SW480 (cell line): ENCODE measurements at regions not wholly inside any gene's neighbourhood (a gene's known extent, or its start where the extent isn't known, plus 50 kb on each side); places are given as distances from the start of the nearest gene placed in this dataset.
"Not testable (repeated sequence)": the region's sequence is repeated elsewhere in the genome, so short reads cannot be mapped to it uniquely, and the experiment has no call there.

ENCODE experiments used
- DNase-seq: peaks from one replicate; pipeline ENCODE4 v3.0.0-alpha.2; 2016; ENCODE audit warnings: low spot score

- DNase-seq, result no peak
These were observed 50.1 kb upstream of the BCL6 start for GRCh38 chr3:187795207-187795960.

GRCh38 chr3:187798126-187798525, 52.9 kb upstream of the BCL6 start:
- DNase-seq, result no peak

GRCh38 chr3:187798531-187799530, 53.6 kb upstream of the BCL6 start:
- no peak for DNase-seq

GRCh38 chr3:187799942-187800641, 54.8 kb upstream of the BCL6 start:
- no peak for DNase-seq

GRCh38 chr3:187801152-187801551, 55.9 kb upstream of the BCL6 start:
- DNase-seq, result no peak

GRCh38 chr3:187802203-187802927, 57.1 kb upstream of the BCL6 start:
- no peak for DNase-seq

GRCh38 chr3:187802928-187803259, 57.6 kb upstream of the BCL6 start:
- no peak for DNase-seq

GRCh38 chr3:187804120-187804744, 59.0 kb upstream of the BCL6 start:
- no peak for DNase-seq

GRCh38 chr3:187804745-187805121, 59.5 kb upstream of the BCL6 start:
- no peak for DNase-seq

- no peak for DNase-seq
These were observed 60.5 kb upstream of the BCL6 start for GRCh38 chr3:187805774-187806173.

- no peak for DNase-seq
These were observed 62.0 kb upstream of the BCL6 start for GRCh38 chr3:187807086-187807862.

GRCh38 chr3:187808527-187808895, 63.2 kb upstream of the BCL6 start:
- DNase-seq, result no peak

- no peak for DNase-seq
These were observed 64.3 kb upstream of the BCL6 start for GRCh38 chr3:187809612-187809991.

- no peak for DNase-seq
These were observed 64.8 kb upstream of the BCL6 start for GRCh38 chr3:187810021-187810446.

GRCh38 chr3:187811585-187812250, 66.5 kb upstream of the BCL6 start:
- no peak for DNase-seq

GRCh38 chr3:187812496-187812895, 67.2 kb upstream of the BCL6 start:
- DNase-seq, result no peak

- DNase-seq, result no peak
These were observed 67.9 kb upstream of the BCL6 start for GRCh38 chr3:187813198-187813597.

- DNase-seq, result not testable (repeated sequence)
These were observed 72.5 kb upstream of the BCL6 start for GRCh38 chr3:187817766-187818165.

GRCh38 chr3:187821616-187822317, 76.5 kb upstream of the BCL6 start:
- DNase-seq, result no peak

GRCh38 chr3:187822402-187822801, 77.1 kb upstream of the BCL6 start:
- no peak for DNase-seq
